Hematopoietic multipotent progenitor cell treated with erythropoietin and hydrocortisone succinate and interleukin-3 and kit ligand, for 15 days (in vitro differentiated cells): ENCODE measurements at regions not wholly inside any gene's neighbourhood (a gene's known extent, or its start where the extent isn't known, plus 50 kb on each side); places are given as distances from the start of the nearest gene placed in this dataset.

ENCODE experiments used
- DNase-seq: peaks from one replicate; pipeline ENCODE4 v3.0.0-alpha.2; 2015; ENCODE audit warnings: low spot score

DNA sequence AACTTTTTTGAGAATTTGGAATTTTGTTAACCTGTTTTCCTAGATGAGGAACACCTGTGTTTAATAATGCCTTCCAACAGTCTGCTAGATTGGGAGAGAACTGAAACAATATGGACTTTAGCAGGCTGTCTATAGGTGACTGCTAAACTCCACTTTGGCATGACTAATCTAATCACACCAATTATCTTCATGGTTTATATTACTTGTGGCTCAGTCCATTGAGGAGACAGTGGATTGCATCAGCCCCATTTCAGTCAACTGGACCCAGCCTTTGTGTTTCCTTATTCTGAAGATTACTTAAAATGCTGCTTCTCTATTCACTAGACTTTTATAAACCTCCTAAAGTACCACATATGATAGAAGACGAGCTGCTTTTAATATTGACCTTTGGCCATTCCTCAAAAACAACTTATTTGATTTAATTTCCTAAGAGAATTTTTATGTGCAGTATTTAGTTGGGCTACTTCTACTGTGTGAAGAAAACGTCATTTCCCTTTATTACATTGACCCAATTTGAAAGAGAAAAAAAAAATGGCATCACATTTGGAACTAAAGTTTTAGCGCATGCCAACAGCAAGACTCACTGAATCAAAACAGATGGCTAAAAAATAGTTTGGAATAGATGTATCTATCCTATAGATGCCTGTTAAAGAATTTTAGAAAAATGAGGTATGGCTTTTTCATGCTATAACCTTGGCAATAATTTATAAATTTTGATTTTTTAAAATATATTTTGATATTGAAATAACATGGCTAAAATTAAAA lies 295.8 kb downstream of the NDFIP2 start:
- no peak for DNase-seq

DNA sequence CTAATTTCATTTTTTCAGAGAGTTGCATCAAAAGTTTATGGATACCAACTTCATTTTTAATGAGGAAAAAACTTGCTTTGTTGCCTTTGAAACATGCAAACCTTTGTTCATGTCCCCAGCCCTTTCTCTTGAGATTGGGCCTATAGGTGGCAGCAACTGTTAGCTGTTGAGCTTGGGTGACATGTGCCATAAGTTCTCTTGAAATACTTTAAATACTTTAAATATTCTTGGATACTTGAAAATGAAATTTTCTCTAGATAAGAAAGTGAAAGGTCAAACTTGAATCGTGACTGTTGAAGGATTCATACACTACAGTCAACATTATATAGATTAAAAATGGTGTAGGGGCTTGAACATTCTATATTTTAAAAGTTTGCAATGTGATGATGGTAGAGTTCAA lies 294.9 kb downstream of the NDFIP2 start:
- DNase-seq, result no peak

DNA sequence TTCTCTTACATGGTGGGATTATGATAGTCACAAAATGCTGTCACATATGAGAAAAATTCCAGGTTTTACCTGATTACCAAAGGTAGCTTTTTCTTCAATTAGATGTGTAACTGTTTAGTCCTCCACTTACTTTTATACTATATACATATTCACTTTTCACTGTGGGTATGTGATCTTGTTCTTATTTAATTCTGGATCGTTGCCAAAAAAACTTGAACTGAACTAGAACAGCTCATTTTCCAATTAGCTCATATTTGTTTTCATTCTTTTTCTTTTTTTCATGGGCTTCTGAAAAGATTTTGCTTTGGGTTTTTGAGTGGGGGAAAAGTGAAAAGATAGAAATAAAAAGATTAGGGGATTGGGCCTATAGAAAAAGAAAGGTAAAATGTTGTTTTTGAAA lies 291.9 kb downstream of the NDFIP2 start:
- no peak for DNase-seq

DNA sequence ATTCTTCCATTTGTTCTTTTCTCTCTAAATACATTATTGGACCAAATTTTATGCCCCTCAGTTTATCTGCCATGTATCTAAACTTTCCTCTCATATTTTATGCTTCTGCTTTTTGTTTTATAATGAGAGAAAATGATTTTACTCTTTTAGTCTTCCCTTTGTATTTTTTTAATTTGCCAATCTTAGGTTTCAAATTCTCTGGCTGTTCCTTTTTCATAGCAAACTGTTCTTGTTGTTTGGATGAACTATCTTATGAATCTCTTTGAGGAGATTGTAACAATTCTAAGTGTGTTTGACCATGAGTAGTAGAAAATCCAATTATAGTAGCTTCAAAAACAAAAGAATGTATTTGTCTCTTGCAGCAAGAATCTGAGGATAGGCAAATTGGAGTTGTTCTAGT lies 290.5 kb downstream of the NDFIP2 start:
- DNase-seq, result no peak

DNA sequence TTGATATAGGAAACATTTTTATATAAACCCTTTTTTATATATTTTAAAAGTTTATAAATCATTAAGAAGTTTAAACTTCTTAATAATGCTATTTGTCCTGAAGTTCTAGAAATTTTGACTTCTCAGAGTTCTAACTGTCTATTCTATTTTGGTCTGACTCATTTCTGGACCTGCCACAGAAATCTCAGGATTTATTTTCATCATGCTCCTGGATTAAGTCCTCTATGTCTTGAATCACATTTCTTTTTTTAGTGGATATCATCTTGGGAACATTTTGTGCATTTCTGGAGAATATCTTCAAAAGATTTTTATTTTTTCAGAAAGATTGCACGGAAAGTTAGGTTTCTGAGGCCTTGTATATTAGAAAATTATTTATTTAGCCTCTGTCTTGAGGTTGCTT lies 289.1 kb downstream of the NDFIP2 start:
- DNase-seq, result no peak

DNA sequence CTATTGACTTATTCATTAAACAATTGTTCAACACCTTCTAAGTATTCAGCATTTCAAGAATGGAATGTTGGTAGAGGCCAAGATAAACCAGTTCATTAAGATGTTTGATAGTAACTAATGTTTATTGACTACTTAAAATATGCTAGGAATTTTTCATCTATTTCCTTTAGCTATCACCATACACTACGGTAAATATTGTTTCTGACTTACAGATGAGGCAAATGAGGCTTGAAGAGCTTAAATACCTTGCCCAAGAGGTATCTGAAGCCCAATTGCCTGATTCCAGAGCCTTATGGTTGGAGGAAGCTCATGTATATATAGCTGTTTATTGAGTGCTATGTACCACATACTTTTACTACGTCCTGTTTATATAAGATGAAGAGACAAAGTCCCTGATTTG lies 286.2 kb downstream of the NDFIP2 start:
- no peak for DNase-seq

DNA sequence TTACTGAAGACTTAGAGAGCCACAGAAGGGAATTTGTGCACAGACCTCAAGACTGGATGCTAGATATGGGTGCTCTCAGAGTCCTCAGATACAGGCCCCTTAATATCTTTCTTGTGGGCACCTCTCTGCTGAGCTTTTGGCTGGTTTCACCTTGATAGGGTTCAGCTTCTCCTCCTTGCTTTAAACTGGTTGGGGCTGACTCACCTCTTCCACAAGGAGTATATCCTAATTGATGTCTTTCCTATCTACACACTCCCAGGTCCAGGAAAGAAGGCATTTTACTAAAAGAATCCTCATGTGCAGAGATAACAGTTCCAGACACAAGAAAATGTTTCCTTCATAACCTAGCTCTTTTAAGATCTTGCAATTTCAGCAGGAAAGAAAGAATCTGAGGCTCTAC lies 284.4 kb downstream of the NDFIP2 start:
- DNase-seq, result no peak

DNA sequence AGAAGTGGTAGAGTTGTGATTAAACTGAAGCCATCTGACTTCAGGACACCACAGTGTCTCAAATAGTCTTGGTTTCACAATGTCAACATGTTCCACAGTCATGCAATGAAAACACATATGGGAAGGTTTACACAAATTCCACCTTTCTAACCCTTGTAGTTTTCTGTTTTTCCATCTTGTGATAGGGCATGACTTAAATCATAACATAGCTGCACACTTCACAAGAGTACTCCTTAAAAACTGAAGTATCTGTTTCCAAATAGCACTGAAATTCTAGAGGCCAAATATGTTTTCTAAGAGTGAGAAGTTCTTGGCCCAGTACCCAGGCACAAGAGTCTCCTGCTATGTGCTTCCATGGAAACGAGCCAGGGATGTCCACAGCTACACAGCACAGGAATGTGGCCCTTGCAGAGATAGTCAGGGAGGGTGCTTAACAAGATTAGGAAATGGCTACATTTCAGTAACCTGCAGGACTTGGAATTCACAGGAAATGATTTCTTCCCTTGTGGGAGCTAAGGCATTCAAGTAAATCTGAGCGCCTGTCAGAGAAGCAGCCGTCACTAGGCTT lies 269.1 kb downstream of the NDFIP2 start:
- no peak for DNase-seq

DNA sequence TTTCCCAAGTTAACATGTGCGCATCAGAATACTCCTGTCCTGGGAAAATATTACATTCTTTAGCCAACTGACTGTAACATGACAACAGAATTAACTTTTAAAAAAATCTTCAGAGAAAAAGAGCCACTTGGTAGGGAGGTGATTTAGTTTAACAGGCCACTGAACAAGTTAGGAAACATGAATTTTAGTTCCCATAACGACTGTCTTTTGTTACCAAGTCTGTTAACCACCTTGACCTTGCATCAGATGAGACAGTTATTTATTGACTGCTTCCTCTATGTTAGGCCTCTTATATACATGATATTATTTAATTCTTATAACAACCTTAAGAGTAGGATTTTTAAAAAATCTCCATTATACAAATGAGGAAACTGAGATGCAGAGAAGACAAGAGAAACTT lies 268.6 kb downstream of the NDFIP2 start:
- no peak for DNase-seq

DNA sequence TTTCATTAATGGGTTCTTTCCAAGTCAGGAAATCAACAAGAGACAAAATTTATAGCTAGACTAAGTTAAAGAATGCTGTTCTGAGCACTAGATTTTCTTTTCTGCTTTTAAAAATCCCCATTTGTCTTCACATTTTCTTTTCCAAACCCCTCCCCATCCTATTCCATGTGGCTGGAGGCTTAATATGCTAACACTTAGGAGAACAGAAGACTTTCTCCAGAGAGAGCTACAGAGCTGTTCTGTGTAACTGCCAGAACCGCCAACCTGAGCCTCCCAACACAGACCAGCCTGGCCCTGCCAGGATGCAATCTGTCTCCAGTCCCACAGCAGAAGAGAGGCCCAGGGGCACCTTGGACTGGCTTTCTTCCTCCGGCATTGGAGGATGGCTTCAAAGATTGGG lies 264.1 kb downstream of the NDFIP2 start:
- no peak for DNase-seq

DNA sequence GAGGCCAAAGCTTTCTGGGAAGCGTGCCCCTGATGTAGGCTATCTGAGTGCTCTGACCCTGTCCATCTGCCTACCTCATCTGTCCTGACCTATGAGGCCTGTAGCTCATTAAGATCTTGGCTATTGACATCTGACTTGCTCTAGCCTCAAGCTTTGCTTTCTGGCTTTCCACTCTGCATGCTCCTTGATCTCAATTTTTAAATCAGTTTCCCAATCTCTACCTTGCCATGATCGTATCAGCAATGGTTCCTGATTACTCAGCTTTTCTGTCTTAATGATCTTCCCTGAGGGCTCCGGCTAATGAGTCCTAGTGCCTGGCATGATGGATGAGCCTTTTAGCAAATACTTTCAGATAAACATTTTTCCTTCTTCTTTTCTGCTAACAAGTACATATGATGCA lies 262.0 kb downstream of the NDFIP2 start:
- no peak for DNase-seq

DNA sequence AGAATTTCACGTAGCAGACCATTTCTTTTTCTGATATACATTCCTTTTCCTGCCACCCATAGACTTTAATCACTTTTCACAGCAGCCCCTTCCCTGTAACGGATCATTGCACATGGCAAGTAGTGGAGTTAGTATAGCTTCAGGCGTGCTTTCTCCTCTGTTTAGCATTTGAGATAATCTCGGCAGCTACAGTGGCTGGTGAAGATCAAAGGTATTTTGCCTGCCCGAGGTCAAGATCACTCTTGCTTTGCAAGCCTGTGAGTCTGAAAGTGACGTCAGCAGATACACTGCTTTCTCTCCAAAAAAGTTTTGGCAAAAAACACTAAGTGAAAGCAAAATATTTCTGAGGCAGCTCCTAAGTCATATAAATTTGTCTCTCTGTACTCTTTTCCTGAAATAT lies 260.0 kb downstream of the NDFIP2 start:
- no peak for DNase-seq

DNA sequence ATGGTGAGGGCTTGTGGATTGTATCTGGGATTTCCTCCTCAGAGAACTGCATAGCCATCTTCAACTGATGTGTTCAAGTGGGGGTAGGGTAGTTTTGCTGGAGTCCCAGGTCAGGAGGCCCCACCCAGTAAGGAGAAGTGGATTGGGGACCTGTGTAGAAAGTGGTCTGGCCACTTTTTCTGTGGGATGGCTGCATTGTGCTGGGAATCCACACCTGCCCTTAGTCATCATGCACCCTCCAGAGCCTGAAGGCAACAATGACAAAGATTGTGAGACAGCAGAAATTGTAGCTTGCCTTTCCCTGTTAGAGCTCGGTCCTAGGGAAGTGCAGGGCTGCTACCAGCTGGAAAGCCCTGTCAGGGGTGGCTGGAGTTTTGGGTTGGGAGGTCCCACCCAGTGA lies 255.4 kb downstream of the NDFIP2 start:
- no peak for DNase-seq

DNA sequence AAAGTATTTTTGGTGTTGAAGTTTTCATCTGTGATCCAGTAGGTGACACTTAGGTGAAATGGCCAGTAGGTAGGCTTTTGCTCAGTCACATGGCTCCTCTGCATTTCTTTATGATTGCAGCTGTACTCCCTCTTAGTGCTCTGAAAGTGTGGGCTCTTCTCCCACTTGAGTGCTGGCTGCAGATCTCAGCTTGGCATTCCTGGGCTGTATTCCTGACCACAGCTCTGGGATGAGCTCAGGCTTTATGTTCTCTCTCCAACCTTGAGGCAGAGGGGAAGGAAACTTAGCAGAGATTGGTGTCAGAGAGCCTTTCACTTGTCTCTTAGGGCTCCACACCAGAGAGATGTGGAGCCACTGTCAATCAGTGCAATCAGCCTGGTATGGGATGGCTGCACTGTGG lies 254.3 kb downstream of the NDFIP2 start:
- DNase-seq, result no peak

DNA sequence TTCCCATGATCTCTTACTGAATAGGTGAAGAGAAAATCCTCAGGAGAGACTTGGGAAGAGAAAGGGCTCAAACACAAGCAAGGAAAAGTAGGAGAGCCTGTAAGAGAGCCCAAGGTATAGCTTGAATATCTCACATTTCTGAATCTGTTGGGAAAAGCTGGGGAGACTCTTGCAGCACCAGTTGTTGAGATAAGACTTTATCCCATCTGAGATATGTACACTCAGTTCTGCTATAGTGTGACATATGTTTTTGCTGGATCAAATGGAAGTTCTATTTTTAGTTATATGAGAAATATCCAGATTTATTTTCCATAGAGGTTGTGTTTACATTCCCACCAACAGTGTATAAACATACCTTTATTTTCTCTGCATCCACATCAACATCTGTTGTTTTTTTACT lies 246.1 kb downstream of the NDFIP2 start:
- DNase-seq, result no peak

DNA sequence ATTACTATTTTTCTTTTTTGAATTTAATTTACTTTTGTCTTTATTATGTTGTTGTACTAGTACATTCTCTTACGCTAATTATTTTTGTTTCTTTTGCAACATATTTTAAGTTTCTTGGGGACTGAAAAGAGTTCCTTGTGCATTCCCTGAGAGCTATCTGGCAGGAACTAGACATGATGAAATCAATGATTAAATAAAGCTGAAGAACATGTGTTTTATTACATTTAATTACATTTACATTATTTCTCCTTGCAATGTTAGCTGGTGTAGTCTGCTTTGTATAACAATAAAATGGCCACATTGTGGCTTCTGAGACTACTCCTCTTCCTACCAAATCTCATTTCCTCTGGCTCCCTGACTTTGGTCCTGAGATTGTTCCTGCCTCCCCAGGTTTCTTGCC lies 244.9 kb downstream of the NDFIP2 start:
- no peak for DNase-seq

DNA sequence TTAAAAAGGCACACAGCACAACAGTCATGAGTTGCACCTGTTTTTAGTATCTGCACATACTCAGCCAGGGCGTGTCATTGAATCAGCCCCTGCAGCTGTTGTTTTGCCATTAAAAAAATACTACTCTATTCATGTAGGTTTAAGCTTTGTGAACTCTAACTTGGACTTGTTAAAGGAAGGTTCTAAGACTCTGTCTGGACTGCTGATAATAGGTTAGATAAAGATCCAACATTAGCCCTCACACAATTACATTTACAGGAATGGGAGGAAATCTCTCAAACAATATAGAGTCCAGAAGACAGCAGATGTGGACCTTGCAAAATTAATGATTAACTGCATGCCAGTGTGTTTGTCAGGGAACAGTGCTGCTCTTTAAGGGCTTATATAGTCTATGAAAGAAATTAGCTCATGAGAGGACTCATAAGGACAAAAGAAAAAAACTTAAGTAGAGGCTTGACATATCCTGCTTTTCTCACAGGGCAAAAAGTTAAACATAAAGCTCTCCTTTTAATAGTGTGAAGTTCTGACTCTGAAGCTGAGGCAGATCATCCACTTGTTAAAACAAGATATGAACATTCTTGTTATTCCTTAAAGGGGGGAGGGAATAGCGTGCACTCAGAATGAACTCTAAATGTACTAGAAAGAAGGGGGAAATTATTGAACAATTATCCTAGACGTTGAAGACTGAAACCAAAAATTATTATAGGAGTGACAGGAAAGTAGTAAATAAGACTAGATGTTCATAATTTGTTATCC lies 243.6 kb downstream of the NDFIP2 start:
- DNase-seq, result no peak

DNA sequence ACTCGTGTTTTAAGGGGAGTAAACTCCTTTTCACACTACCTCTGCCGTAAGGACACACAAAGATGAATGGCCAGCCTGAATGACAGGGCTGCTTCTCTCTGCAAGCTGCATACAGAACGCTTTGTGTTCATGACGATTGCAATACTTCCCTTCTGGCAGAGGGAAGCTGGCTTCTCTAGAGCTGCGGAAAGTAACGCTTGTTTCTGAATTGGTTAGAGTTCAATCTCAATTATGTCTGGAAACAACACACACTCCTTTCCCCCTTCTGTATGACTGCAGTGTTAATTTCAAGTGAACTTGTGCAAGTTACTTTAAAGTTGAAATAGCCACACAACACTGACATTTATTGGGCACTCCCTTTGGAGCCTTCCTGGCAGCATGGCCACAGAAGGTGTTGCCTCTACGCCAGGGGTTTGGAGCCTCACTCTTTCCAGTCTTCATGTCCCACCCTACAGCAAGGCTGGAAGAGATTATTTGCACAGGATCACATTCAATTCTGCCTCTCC lies 242.6 kb downstream of the NDFIP2 start:
- no peak for DNase-seq

DNA sequence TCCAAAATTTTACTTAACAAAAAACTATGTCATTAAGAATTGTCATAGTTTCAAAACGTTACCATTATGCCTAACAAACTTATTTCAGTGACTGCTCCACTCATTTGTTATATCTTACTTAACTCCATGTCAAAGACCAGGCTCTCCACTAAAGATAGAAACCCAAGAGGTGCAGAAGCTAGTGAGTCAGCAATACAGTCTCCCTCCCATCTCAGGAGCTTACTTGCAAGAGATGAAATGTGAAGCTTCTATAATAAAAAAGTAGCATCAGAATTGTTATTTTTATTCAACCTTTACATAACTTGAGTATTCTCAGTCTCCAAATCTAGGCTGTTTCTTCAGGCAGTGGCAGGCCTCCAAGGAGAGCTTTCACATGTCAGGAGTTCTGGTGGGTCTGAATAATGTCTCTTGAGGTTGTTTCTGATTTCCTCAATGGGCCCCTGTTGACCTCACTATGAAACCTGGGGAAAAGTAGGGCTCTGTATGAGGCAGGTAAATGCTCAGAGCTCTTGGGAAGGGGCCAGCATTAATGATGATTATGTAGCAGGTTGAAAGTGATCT lies 242.0 kb downstream of the NDFIP2 start:
- DNase-seq, result no peak

DNA sequence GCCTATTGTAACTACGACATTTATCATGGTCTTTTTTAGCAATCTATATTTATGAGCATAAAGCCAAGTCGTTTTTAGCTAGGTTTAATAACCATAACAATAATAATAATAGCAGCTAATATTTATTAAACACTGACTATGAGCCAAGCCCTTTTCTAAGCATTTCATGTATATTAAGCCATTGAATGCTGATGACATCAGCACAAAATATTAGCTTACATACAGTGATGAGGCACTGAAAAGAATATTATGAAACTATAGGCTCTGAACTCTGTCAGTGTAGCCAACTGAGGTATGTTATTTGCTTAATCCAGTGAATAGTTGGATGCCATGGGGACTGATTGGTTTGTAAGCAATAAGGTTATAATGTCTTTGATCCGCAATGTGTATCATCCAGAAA lies 235.2 kb downstream of the NDFIP2 start:
- DNase-seq, result no peak

DNA sequence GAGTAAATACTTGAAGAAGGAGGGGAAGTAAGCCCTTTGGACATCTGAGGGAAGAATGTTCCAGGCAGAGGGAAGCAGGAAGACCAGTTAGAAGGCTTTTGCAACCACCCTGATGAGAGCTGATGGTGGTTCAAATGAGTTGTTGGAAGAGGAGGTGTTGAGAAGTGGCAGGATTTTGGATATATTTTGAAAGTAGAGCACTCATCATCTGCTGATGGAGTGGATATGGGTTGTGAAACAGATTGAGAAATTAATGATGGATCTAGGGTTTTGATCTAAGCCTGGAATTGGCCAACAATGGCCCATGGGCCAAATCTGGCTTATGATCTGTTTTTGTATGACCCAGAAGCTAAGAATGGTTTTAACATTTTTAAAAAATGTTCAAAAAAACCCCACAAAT lies 230.7 kb downstream of the NDFIP2 start:
- DNase-seq, result no peak

DNA sequence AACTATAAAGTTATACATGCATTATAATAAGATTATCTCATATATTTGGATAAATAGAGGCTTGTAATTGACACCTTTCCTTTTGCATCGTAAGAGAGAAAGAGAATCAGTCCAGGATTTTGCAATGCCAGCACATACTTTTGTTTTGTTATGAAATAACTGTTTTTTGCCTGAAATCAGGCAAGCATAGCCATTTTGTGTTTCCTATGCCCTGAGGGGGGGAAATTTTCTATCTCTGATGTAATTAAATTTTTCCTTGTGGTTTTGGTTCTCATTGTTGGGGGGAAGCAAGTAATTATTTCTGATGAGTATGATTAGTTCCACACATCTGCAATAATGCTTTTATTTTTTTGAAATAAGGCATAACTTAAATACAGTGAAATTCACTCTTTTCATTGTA lies 229.4 kb downstream of the NDFIP2 start:
- no peak for DNase-seq

DNA sequence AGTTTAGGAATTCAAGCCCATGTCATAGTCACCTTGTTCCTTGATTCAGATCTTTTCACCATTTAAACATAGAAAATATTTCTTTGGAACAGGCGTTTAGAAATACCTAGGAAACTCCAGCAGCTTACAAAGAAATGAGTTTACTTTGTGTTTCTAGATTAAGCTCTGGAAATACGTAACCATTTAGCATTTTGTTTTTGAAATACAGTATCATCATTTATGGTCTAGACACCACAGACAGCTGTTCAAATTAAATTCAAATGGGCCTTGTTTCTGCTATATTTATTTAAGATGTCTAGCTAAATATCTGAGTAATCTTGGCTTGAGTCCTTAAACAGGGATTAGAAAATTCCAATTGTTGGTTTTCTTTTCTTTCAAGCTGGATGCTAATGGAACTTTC lies 228.5 kb downstream of the NDFIP2 start:
- no peak for DNase-seq
